Endothelial cell of umbilical vein (primary cell): ENCODE measurements at regions not wholly inside any gene's neighbourhood (a gene's known extent, or its start where the extent isn't known, plus 50 kb on each side); places are given as distances from the start of the nearest gene placed in this dataset.

Experiments
- CTCF ChIP-seq, 2 donors: IDR thresholded peaks; 1 replicate in 1 of 2; 2 replicates in 1 of 2; pipeline ENCODE4 v1.5.1; 2011; ENCODE audit warnings: low read length in 2 of 2, mild to moderate bottlenecking in 2 of 2, moderate library complexity in 2 of 2, control low read depth in 1 of 2, inconsistent platforms in 1 of 2, low read depth in 1 of 2; ENCODE audit not compliant: insufficient read depth in 1 of 2; ENCODE audit errors: extremely low read depth in 1 of 2
- EZH2 ChIP-seq: IDR thresholded peaks from 2 replicates; pipeline ENCODE4 v1.6.1; 2012; ENCODE audit warnings: borderline replicate concordance, low read depth, mild to moderate bottlenecking, moderate library complexity, low read length, inconsistent platforms; ENCODE audit not compliant: severe bottlenecking
- FOS ChIP-seq: IDR thresholded peaks from 2 replicates; pipeline ENCODE4 v1.6.1; 2011; ENCODE audit warnings: mild to moderate bottlenecking, low read length, moderate library complexity, borderline replicate concordance; ENCODE audit not compliant: insufficient read depth
- GATA2 ChIP-seq: IDR thresholded peaks from 2 replicates; pipeline ENCODE4 v1.7.0; 2011; ENCODE audit warnings: low read depth, mild to moderate bottlenecking, moderate library complexity, mixed read lengths, low read length; ENCODE audit not compliant: insufficient read length, insufficient read depth
- JUN ChIP-seq: IDR thresholded peaks from 2 replicates; pipeline ENCODE4 v1.6.1; 2011; ENCODE audit warnings: borderline replicate concordance, low read depth; ENCODE audit not compliant: insufficient read length, insufficient read depth
- MAX ChIP-seq: IDR thresholded peaks from 2 replicates; pipeline ENCODE4 v1.6.1; 2011; ENCODE audit not compliant: insufficient read depth, insufficient read length
- MYC ChIP-seq: IDR thresholded peaks from one replicate; pipeline ENCODE4 v1.6.1; 2011; ENCODE audit warnings: mild to moderate bottlenecking, low read depth, low read length
- POLR2A ChIP-seq: IDR thresholded peaks from 2 replicates; pipeline ENCODE4 v1.6.1; 2012; ENCODE audit warnings: low read depth, mild to moderate bottlenecking, control low read depth, low read length
- POLR2AphosphoS5 ChIP-seq: IDR thresholded peaks from 2 replicates; pipeline ENCODE4 v1.6.1; 2012; ENCODE audit warnings: low read depth, mild to moderate bottlenecking, control low read depth, low read length, moderate library complexity; ENCODE audit not compliant: insufficient read depth

- TF ChIP-seq CTCF (IDR thresholded peaks at IDR 0.05; ENCODE audit: extremely low read depth in 1 of 2, insufficient read depth in 1 of 2, low read depth in 1 of 2, low read length in 2 of 2) (no peak), POLR2AphosphoS5 (no peak), GATA2 (no peak), POLR2A (no peak), FOS (no peak), EZH2 (no peak), MYC (no peak), MAX (no peak), JUN (no peak)
Measured at GRCh38 chr10:75342397-75342796, 59.2 kb downstream of the ZNF503 start.
